ENCODE measurements at regions not wholly inside any gene's neighbourhood (a gene's known extent, or its start where the extent isn't known, plus 50 kb on each side); places are given as distances from the start of the nearest gene placed in this dataset.
"Not testable (repeated sequence)": the region's sequence is repeated elsewhere in the genome, so short reads cannot be mapped to it uniquely, and the experiment has no call there.

DNA sequence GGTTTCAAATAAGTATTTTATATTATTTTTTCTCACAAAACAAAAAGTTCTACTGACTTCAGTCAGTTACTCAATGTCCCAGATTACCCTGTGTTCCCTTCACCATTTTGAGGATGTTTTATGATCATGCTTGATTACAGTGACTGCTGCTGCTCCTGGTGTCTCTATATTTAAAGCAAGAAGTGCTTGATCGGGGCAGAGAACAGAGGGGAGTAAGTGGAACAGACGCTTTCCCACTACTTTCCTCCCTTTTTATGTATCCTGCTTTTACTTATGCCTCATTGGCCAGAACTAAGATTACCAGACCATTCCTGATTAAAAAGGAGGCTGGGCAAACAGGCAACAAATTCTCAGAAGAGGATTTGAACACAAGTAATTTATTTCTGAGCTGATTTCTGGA lies 612.1 kb downstream of the VGLL3 start:
- Histone ChIP-seq H3K27me3 (no peaks in the 10 kb centered on the region), H2AFZ (no peak overlapping the region), H3K4me3 (no peak overlapping the region), H3K4me1 (ENCODE audit: insufficient read depth) (no peaks in the 10 kb centered on the region), H3K9me3 (ENCODE audit: low read depth) (no peaks in the 10 kb centered on the region), H3K9me2 (replicated peaks; ENCODE audit: insufficient read depth) (no peaks in the 10 kb centered on the region), H3K36me3 (replicated peaks; ENCODE audit: insufficient read depth, low read depth) (no peaks in the 10 kb centered on the region), H3K27ac (no peak overlapping the region), H4K20me1 (ENCODE audit: insufficient read depth, poor library complexity, severe bottlenecking) (no peaks in the 10 kb centered on the region), H3K79me2 (no peaks in the 10 kb centered on the region), H3K4me2 (no peak overlapping the region)
- TF ChIP-seq EZH2phosphoT487 (IDR thresholded peaks at IDR 0.05; ENCODE audit: low read depth, severe bottlenecking, unreplicated experiment) (no peak), EZH2 (IDR thresholded peaks at IDR 0.05; ENCODE audit: borderline replicate concordance) (no peak)
- TF ChIP-seq, protein P1, sequence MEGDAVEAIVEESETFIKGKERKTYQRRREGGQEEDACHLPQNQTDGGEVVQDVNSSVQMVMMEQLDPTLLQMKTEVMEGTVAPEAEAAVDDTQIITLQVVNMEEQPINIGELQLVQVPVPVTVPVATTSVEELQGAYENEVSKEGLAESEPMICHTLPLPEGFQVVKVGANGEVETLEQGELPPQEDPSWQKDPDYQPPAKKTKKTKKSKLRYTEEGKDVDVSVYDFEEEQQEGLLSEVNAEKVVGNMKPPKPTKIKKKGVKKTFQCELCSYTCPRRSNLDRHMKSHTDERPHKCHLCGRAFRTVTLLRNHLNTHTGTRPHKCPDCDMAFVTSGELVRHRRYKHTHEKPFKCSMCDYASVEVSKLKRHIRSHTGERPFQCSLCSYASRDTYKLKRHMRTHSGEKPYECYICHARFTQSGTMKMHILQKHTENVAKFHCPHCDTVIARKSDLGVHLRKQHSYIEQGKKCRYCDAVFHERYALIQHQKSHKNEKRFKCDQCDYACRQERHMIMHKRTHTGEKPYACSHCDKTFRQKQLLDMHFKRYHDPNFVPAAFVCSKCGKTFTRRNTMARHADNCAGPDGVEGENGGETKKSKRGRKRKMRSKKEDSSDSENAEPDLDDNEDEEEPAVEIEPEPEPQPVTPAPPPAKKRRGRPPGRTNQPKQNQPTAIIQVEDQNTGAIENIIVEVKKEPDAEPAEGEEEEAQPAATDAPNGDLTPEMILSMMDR (IDR thresholded peaks at IDR 0.05; ENCODE audit: poor library complexity), result no peak
- no peak for DNase-seq (ENCODE audit: low spot score)
- WGBS (ENCODE audit: low lambda C conversion rate, missing lambda C conversion rate), result 80% methylated on average over 2 of the region's 2 CpGs

DNA sequence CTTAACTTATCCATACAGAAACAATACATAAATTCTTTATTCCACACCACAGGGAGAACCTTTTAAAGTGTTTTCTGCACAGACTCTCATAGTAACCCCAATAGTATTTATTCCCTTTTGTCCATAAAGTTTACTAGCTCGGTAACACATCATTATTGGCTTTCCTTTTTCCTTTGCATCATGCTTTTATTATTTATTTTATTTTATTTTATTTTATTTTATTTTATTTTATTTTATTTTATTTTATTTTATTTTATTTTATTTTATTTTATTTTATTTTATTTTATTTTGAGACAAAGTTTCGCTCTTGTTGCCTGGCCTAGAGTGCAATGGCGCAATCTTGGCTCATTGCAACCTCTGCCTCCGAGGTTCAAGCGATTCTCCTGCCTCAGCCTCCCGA lies 655.4 kb downstream of the VGLL3 start:
- not testable (repeated sequence) for H3K27me3 ChIP-seq; H2AFZ ChIP-seq; H3K9me2 ChIP-seq (replicated peaks; ENCODE audit: insufficient read depth); H3K79me2 ChIP-seq; H3K36me3 ChIP-seq (replicated peaks; ENCODE audit: insufficient read depth, low read depth); H3K9me3 ChIP-seq (ENCODE audit: low read depth); DNase-seq (ENCODE audit: low spot score); H4K20me1 ChIP-seq (ENCODE audit: insufficient read depth, poor library complexity, severe bottlenecking); H3K27ac ChIP-seq; H3K4me1 ChIP-seq (ENCODE audit: insufficient read depth); H3K4me3 ChIP-seq; H3K4me2 ChIP-seq
- 86% methylated on average over 6 of the region's 6 CpGs for WGBS (ENCODE audit: low lambda C conversion rate, missing lambda C conversion rate)

- WGBS (ENCODE audit: low lambda C conversion rate, missing lambda C conversion rate), result 91% methylated on average over 3 of the region's 3 CpGs
- no peak for DNase-seq (ENCODE audit: low spot score)
- TF ChIP-seq, protein P1 (IDR thresholded peaks at IDR 0.05; ENCODE audit: poor library complexity), result no peak
- TF ChIP-seq EZH2phosphoT487 (IDR thresholded peaks at IDR 0.05; ENCODE audit: low read depth, severe bottlenecking, unreplicated experiment), result no peak
- TF ChIP-seq EZH2 (IDR thresholded peaks at IDR 0.05; ENCODE audit: borderline replicate concordance), result no peak
Measured at GRCh38 chr3:86333636-86334035, 657.3 kb downstream of the VGLL3 start.

GRCh38 chr3:86303935-86304334 lies 687.0 kb downstream of the VGLL3 start:
- no peak overlapping the region for H3K4me3 ChIP-seq
- no peak overlapping the region for H3K27ac ChIP-seq
- TF ChIP-seq, protein P1 (IDR thresholded peaks at IDR 0.05; ENCODE audit: poor library complexity), result no peak
- no peak for TF ChIP-seq EZH2phosphoT487 (IDR thresholded peaks at IDR 0.05; ENCODE audit: low read depth, severe bottlenecking, unreplicated experiment)
- TF ChIP-seq EZH2 (IDR thresholded peaks at IDR 0.05; ENCODE audit: borderline replicate concordance), result no peak
- H3K79me2 ChIP-seq, result no peaks in the 10 kb centered on the region
- H3K4me2 ChIP-seq, result no peak overlapping the region
- no peaks in the 10 kb centered on the region for H3K36me3 ChIP-seq (replicated peaks; ENCODE audit: insufficient read depth, low read depth)
- no peaks in the 10 kb centered on the region for H3K9me2 ChIP-seq (replicated peaks; ENCODE audit: insufficient read depth)
- H3K27me3 ChIP-seq, result no peaks in the 10 kb centered on the region
- H3K9me3 ChIP-seq (ENCODE audit: low read depth), result no peaks in the 10 kb centered on the region
- no peaks in the 10 kb centered on the region for H4K20me1 ChIP-seq (ENCODE audit: insufficient read depth, poor library complexity, severe bottlenecking)
- no peak overlapping the region for H2AFZ ChIP-seq
- DNase-seq (ENCODE audit: low spot score), result no peak
- WGBS (ENCODE audit: low lambda C conversion rate, missing lambda C conversion rate), result 100% methylated on average over 1 of the region's 1 CpG
- no peaks in the 10 kb centered on the region for H3K4me1 ChIP-seq (ENCODE audit: insufficient read depth)

More at GRCh38 chr3:86333636-86334035, 657.3 kb downstream of the VGLL3 start:
- H3K79me2 ChIP-seq, result no peaks in the 10 kb centered on the region
- H3K9me3 ChIP-seq (ENCODE audit: low read depth), result no peaks in the 10 kb centered on the region
- no peak overlapping the region for H3K4me2 ChIP-seq
- H3K9me2 ChIP-seq (replicated peaks; ENCODE audit: insufficient read depth), result no peaks in the 10 kb centered on the region
- H3K4me1 ChIP-seq (ENCODE audit: insufficient read depth), result no peaks in the 10 kb centered on the region
- no peaks in the 10 kb centered on the region for H3K27me3 ChIP-seq
- no peaks in the 10 kb centered on the region for H3K36me3 ChIP-seq (replicated peaks; ENCODE audit: insufficient read depth, low read depth)
- no peak overlapping the region for H3K27ac ChIP-seq
- H3K4me3 ChIP-seq, result no peak overlapping the region
- no peak overlapping the region for H2AFZ ChIP-seq
- no peaks in the 10 kb centered on the region for H4K20me1 ChIP-seq (ENCODE audit: insufficient read depth, poor library complexity, severe bottlenecking)
